B cell (primary cell): ENCODE measurements at regions not wholly inside any gene's neighbourhood (a gene's known extent, or its start where the extent isn't known, plus 50 kb on each side); places are given as distances from the start of the nearest gene placed in this dataset.

Experiments used
- ATAC-seq: fragments of 200-7000 bp; cut with Tn5 transposase; one replicate; pipeline ENCODE4 v1.10.0; 2021; ENCODE audit warnings: low read depth, mild to moderate bottlenecking, moderate number of reproducible peaks, moderate library complexity
- CTCF ChIA-PET: fragments of 350-600 bp; sonication (Branson Sonifier 250); formaldehyde crosslinking; loops from one replicate; lab custom pipeline; 2021; ENCODE audit warnings: antibody characterized with exemption, inconsistent platforms; lab: Charles Lee
- POLR2A ChIA-PET: fragments of 350-600 bp; sonication (Branson Sonifier 250); formaldehyde crosslinking; loops from one replicate; lab custom pipeline; 2021; ENCODE audit warnings: antibody characterized with exemption; lab: Charles Lee
- DNase-seq: peaks from one replicate; pipeline ENCODE4 v3.0.0; 2013
- H2AFZ ChIP-seq: 2 replicates; pipeline ENCODE4 v1.6.1; 2012; ENCODE audit warnings: mild to moderate bottlenecking, low read depth, low read length; ENCODE audit not compliant: insufficient read depth, poor library complexity, severe bottlenecking
- H3K27ac ChIP-seq, 2 donors: 1 replicate in 1 of 2; 2 replicates in 1 of 2; pipeline ENCODE4 v1.5.1; 2012 to 2013; ENCODE audit warnings: low read length in 2 of 2, mild to moderate bottlenecking in 2 of 2, moderate library complexity in 1 of 2
- H3K27me3 ChIP-seq, 4 experiments: fragments of 200-600 bp in 1 of 4; sonication (generic) in 1 of 4; replicated peaks in 1 of 4; 1 replicate in 2 of 4; 2 replicates in 2 of 4; pipeline versions ENCODE4 v1.6.1 to v1.7.0; 2013 to 2016; ENCODE audit warnings: low read length in 3 of 4, mild to moderate bottlenecking in 2 of 4, mixed read lengths in 1 of 4, moderate library complexity in 1 of 4; ENCODE audit not compliant: insufficient read depth in 4 of 4, control insufficient read depth in 3 of 4; ENCODE audit errors: control extremely low read depth in 1 of 4
- H3K36me3 ChIP-seq, 2 experiments: replicated peaks in 1 of 2; 1 replicate in 1 of 2; 2 replicates in 1 of 2; pipeline versions ENCODE4 v1.6.1 to v1.7.1; 2013; ENCODE audit warnings: low read length in 1 of 2; ENCODE audit not compliant: insufficient read depth in 2 of 2, control insufficient read depth in 1 of 2; ENCODE audit errors: control extremely low read depth in 1 of 2, extremely low read depth in 1 of 2
- H3K4me1 ChIP-seq, 2 donors: fragments of 200-600 bp in 1 of 2; sonication (generic) in 1 of 2; 1 replicate in 1 of 2; 2 replicates in 1 of 2; pipeline versions ENCODE4 v1.5.1 to v1.6.1; 2013 to 2017; ENCODE audit warnings: low read length in 2 of 2; ENCODE audit not compliant: control insufficient read depth in 2 of 2, insufficient read depth in 2 of 2
- H3K4me2 ChIP-seq: replicated peaks from 2 replicates; pipeline ENCODE3; 2012; ENCODE audit warnings: mild to moderate bottlenecking, low read depth, low read length; ENCODE audit not compliant: poor library complexity, severe bottlenecking
- H3K4me3 ChIP-seq, 5 experiments: fragments of 200-600 bp in 1 of 5; sonication (generic) in 1 of 5; 1 replicate in 3 of 5; 2 replicates in 2 of 5; pipeline versions ENCODE4 v1.5.1 to v1.7.0; 2011 to 2016; ENCODE audit warnings: low read length in 4 of 5, mild to moderate bottlenecking in 4 of 5, low read depth in 2 of 5, control low read depth in 1 of 5, moderate library complexity in 1 of 5; ENCODE audit not compliant: insufficient read depth in 1 of 5; ENCODE audit errors: control extremely low read depth in 1 of 5, extremely low read depth in 1 of 5
- H3K79me2 ChIP-seq: fragments of 200-600 bp; sonication (generic); one replicate; pipeline ENCODE4 v1.6.0; 2016; ENCODE audit warnings: low read length; ENCODE audit not compliant: control insufficient read depth, insufficient read depth
- H3K9ac ChIP-seq: fragments of 200-600 bp; sonication (generic); 2 replicates; pipeline ENCODE4 v1.6.1; 2017; ENCODE audit warnings: mild to moderate bottlenecking, low read length, moderate library complexity
- H3K9me3 ChIP-seq, 3 donors: one replicate each; pipeline versions ENCODE4 v1.6.1 to v1.7.1; 2013; ENCODE audit warnings: low read length in 2 of 3; ENCODE audit not compliant: control insufficient read depth in 2 of 3, insufficient read depth in 1 of 3; ENCODE audit errors: control extremely low read depth in 1 of 3
- H4K20me1 ChIP-seq: 2 replicates; pipeline ENCODE4 v1.6.0; 2012; ENCODE audit warnings: mild to moderate bottlenecking, low read length; ENCODE audit not compliant: insufficient read depth, control insufficient read depth, poor library complexity, severe bottlenecking
- H3K27ac Mint-ChIP-seq: one replicate; pipeline ENCODE4 v1.8.0; 2021; ENCODE audit warnings: mixed read lengths
- H3K27me3 Mint-ChIP-seq: one replicate; pipeline ENCODE4 v1.8.0; 2021; ENCODE audit warnings: mixed read lengths
- H3K4me1 Mint-ChIP-seq: one replicate; pipeline ENCODE4 v1.8.0; 2021; ENCODE audit warnings: mixed read lengths
- H3K4me3 Mint-ChIP-seq: one replicate; pipeline ENCODE4 v1.8.0; 2021; ENCODE audit warnings: mixed read lengths
- H3K9me3 Mint-ChIP-seq: one replicate; pipeline ENCODE4 v1.8.0; 2022; ENCODE audit warnings: mixed read lengths; ENCODE audit not compliant: insufficient read depth
- CTCF ChIP-seq: fragments of 200-600 bp; IDR thresholded peaks from one replicate; pipeline ENCODE4 v1.8.0; 2022; ENCODE audit warnings: antibody characterized with exemption, mild to moderate bottlenecking
- EZH2 ChIP-seq: IDR thresholded peaks from 2 replicates; pipeline ENCODE4 v1.6.1; 2012; ENCODE audit warnings: borderline replicate concordance, low read depth, mild to moderate bottlenecking, moderate library complexity, low read length; ENCODE audit not compliant: insufficient read depth, poor library complexity, severe bottlenecking
- WGBS: methylation state at CpG from one replicate; pipeline ENCODE4 v1.1.5; 2013; ENCODE audit warnings: missing lambda C conversion rate; ENCODE audit not compliant: insufficient coverage; 5-methylcytosine and 5-hydroxymethylcytosine counted together
- intact Hi-C: fragments of 100-400 bp; cut with micrococcal nuclease; formaldehyde crosslinking; loops from one replicate; pipeline ENCODE4 v1.10.0; 2022

- Histone ChIP-seq H3K4me2 (no peak overlapping the region), H3K4me1 (no peaks in the 10 kb centered on the region), H3K27ac (no peak overlapping the region), H3K9me3 (no peaks in the 10 kb centered on the region), H4K20me1 (no peaks in the 10 kb centered on the region), H3K4me3 (no peak overlapping the region), H3K36me3 (no peaks in the 10 kb centered on the region), H3K9ac (no peak overlapping the region), H2AFZ (no peak overlapping the region), H3K27me3 (no peaks in the 10 kb centered on the region), H3K79me2 (no peaks in the 10 kb centered on the region)
- TF ChIP-seq EZH2 (no peak), CTCF (no peak)
- ATAC-seq (no peak), DNase-seq (no peak)
- Mint-ChIP-seq H3K9me3 (no peaks in the 10 kb centered on the region), H3K27me3 (peaks cover 7% of the 10 kb centered on the region), H3K4me3 (no peak overlapping the region), H3K27ac (no peak overlapping the region), H3K4me1 (no peaks in the 10 kb centered on the region)
- WGBS: no CpG with 5 or more reads among the region's 3 CpGs
- ChIA-PET CTCF (no interaction called here), POLR2A (no interaction called here)
- intact Hi-C loops: no loop called here
Observed at GRCh38 chrX:10756441-10756840, 136.1 kb upstream of the MID1 start.

GRCh38 chrX:10759141-10759799 lies 138.9 kb upstream of the MID1 start:
- Histone ChIP-seq H3K4me3 (no peak overlapping the region), H2AFZ (no peak overlapping the region), H3K4me1 (no peaks in the 10 kb centered on the region), H3K9me3 (no peaks in the 10 kb centered on the region), H3K4me2 (no peak overlapping the region), H4K20me1 (no peaks in the 10 kb centered on the region), H3K27me3 (no peaks in the 10 kb centered on the region), H3K9ac (no peak overlapping the region), H3K27ac (no peak overlapping the region), H3K36me3 (no peaks in the 10 kb centered on the region), H3K79me2 (no peaks in the 10 kb centered on the region)
- TF ChIP-seq EZH2 (no peak), CTCF (no peak)
- Mint-ChIP-seq H3K27ac (no peak overlapping the region), H3K27me3 (peaks cover 7% of the 10 kb centered on the region), H3K4me3 (no peak overlapping the region), H3K9me3 (no peaks in the 10 kb centered on the region), H3K4me1 (no peaks in the 10 kb centered on the region)
- 80% methylated on average over 2 of the region's 10 CpGs for WGBS
- intact Hi-C loops: no loop called here
- DNase-seq: no peak
- ChIA-PET CTCF (no interaction called here), POLR2A (no interaction called here)
- no peak for ATAC-seq
